H4 (cell line): ENCODE measurements at regions not wholly inside any gene's neighbourhood (a gene's known extent, or its start where the extent isn't known, plus 50 kb on each side); places are given as distances from the start of the nearest gene placed in this dataset.

ENCODE experiments used
- DNase-seq: peaks from one replicate; pipeline ENCODE4 v3.0.0-alpha.2; 2015; ENCODE audit warnings: low spot score

GRCh38 chr15:69656271-69657030 lies 203.8 kb downstream of the RPLP1 start:
- no peak for DNase-seq

GRCh38 chr15:69657626-69658025 lies 205.0 kb downstream of the RPLP1 start:
- DNase-seq = no peak

- DNase-seq = no peak
Measured at GRCh38 chr15:69658411-69658945, 205.9 kb downstream of the RPLP1 start.

GRCh38 chr15:69659454-69660050 lies 206.9 kb downstream of the RPLP1 start:
- no peak for DNase-seq

GRCh38 chr15:69660114-69660513 lies 207.5 kb downstream of the RPLP1 start:
- no peak for DNase-seq

DNA sequence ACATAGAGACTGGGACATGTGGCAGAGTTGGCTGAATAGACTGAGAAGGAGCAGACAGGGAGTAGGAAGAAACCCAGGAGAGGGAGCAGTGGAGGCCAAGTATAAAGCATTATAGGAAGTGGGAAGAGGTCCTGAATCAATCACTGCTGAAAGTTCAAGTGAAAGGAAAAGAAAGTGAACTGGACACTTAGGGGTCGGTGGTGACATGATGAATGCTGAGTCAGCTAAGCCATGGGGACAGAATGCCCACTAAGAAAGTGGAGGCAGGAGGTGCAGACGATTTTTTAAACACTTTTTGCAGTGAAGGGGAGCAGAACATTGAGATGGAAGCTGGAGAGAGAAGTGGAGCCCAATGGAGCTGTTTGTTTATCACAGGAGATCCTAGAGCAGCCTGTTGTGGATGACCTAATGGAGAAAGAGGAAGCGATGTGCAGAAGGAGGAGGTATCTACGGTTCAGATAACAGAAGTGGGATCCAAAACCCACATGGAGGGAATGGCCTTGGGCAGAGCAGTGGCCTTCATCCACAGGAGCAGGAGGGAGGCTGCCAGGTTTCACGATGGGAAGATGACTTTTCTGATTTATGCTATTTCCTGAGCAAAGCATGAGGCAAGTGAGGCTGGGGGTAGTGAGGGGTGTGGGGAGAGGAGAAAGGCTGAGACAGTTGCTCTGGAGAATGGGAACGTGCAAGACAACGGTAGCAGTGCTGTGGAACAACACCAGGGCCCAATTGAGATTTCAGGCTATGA lies 208.2 kb downstream of the RPLP1 start:
- no peak for DNase-seq

DNA sequence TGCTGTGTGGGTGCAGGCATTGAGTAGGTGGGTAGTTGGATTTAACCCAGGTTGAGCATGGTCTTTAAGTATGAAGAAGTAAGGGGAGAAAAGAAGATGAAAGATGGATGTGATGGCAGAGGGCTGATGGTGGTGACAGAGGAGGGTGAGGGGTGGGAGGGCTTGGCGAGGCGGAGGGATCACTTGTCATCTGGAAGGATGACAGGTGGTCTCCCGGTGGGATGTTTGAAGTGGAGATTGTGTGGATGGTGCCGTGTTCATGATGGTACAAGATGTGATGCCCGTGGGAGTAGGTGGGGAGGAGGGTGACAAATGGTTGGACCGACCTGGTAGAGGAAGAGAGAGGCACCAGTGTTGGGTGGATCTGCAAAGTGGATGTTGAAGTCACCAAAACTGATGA lies 208.8 kb downstream of the RPLP1 start:
- DNase-seq = no peak

- no peak for DNase-seq
Measured at GRCh38 chr15:69661871-69662644, 209.4 kb downstream of the RPLP1 start.

- no peak for DNase-seq
Measured at GRCh38 chr15:69662645-69663000, 210.0 kb downstream of the RPLP1 start.

GRCh38 chr15:69663441-69663840 lies 210.8 kb downstream of the RPLP1 start:
- DNase-seq = no peak

GRCh38 chr15:69663982-69664381 lies 211.4 kb downstream of the RPLP1 start:
- no peak for DNase-seq

- no peak for DNase-seq
Measured at GRCh38 chr15:69664572-69665571, 212.3 kb downstream of the RPLP1 start.

DNA sequence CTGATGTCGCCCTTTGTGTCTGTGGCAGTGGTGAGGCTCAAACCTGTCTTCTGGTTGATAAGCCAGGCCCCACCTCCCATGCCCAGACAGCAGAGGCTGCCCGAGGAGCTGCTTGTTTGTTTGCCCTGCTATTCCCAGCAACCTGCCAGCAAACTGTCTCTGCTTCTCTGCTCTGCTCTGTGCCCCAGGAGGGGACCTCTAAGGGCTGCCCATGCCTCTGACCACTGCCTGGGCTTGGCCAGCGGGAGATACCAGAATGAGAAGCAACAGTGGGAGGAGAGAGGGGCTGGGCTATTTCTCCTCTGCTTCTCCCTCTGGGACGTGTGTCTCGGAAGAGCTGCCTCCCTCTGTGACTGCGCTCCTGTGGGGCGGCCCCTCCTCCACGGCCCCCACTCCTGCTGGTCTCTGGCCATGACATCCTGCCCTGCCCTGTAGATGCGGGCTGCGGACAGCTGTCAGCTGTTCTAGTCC lies 213.1 kb downstream of the RPLP1 start:
- DNase-seq = no peak

GRCh38 chr15:69666441-69666882 lies 213.8 kb downstream of the RPLP1 start:
- DNase-seq = no peak

DNA sequence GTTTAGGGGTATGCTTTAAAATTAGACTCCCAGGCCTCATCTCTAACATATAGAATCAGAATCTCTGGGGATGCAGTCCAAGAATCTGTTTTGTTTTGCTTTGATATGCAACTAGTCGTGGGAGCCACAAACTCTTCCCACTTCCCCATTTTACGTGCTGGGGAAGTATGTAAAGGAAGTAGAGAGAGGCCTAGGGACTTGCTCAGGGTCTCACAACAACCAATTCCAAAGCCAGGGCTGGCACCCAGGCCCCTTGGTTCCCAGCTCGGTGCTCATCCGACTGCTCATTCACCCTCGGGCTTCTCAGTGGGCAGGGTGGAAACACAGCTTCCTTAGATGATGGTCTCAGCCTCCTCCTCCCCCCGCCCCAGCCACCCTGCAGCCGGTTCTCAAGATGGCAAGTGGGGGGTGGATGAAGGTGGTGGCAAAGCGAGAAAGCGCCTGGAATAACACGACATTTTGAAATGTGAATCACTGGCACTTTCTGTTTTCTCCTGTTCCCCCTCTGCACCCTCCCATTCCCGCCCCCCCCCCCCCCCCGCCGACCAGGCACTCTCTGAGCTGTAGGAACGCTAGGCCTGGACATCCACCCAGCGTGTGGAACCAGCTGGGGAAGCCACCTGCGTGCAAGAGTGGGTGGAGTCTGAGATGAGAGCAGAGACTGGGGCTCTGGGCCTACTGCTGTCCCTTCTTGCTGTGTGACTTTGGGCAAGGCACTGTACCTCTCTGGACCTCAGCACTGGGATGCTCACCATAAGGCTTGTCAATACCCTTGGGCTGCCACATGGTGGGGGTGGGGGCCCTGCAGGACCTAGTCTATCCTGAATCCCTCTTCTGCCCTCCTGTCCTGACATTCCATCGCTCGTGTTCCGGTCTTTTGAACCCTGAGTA lies 214.5 kb downstream of the RPLP1 start:
- no peak for DNase-seq

GRCh38 chr15:69668039-69668705 lies 215.6 kb downstream of the RPLP1 start:
- no peak for DNase-seq

DNA sequence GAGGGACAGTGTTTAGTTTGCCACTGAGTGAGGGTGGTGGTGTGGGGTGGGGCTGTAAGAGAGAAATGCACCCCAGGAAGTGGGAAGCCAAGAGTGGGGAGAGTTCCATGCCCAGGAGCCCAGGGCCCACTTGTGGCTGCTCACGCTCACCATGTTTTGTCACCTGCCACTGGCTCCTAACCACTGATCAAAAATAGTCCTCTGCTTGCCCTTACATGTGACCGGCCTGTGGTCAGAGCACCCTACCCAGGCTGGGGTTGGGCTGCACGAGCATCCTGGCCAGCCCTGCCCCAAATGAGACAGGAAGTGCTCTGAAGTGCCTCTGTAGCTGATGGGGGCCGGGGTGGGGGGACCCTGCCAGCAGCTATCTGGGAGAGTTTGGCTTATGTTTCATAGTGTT lies 216.3 kb downstream of the RPLP1 start:
- DNase-seq = no peak

- no peak for DNase-seq
Measured at GRCh38 chr15:69669446-69669845, 216.8 kb downstream of the RPLP1 start.
